ENCODE measurements at regions not wholly inside any gene's neighbourhood (a gene's known extent, or its start where the extent isn't known, plus 50 kb on each side); places are given as distances from the start of the nearest gene placed in this dataset.

DNA sequence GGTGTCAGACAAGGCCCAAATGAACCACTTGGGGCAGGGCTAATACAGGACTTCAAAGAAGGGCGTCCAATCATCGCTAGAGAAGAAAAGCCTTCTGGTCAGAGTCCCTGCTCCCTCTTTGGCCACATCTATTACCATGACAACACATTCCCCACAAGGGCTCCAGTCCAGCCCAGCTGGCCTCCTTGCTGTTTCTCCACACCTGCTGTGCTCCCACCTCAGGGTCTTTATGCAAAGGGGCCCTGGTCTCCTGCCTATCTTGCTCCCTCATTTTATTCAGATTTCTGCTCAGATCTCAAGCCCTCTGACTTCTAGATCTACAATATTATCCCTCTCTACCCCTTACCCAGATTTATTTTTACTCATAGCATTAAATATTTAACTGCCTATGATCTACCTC is 58.0 kb upstream of the KIRREL3 start:
- H3K27ac ChIP-seq (replicated peaks in 1 of 4): no peak overlapping the region
- H3K27me3 ChIP-seq: peaks cover 0 to 3% (median 0%) of the 10 kb centered on the region in 4 donors
- no peaks in the 10 kb centered on the region for H3K9me3 ChIP-seq
- H3K4me1 ChIP-seq: no peaks in the 10 kb centered on the region
- TF ChIP-seq, protein P1, sequence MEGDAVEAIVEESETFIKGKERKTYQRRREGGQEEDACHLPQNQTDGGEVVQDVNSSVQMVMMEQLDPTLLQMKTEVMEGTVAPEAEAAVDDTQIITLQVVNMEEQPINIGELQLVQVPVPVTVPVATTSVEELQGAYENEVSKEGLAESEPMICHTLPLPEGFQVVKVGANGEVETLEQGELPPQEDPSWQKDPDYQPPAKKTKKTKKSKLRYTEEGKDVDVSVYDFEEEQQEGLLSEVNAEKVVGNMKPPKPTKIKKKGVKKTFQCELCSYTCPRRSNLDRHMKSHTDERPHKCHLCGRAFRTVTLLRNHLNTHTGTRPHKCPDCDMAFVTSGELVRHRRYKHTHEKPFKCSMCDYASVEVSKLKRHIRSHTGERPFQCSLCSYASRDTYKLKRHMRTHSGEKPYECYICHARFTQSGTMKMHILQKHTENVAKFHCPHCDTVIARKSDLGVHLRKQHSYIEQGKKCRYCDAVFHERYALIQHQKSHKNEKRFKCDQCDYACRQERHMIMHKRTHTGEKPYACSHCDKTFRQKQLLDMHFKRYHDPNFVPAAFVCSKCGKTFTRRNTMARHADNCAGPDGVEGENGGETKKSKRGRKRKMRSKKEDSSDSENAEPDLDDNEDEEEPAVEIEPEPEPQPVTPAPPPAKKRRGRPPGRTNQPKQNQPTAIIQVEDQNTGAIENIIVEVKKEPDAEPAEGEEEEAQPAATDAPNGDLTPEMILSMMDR (IDR thresholded peaks at IDR 0.05): no peak
- TF ChIP-seq POLR2A (IDR thresholded peaks at IDR 0.05; ENCODE audit: low read depth) (no peak), EP300 (IDR thresholded peaks at IDR 0.05) (no peak), POLR2AphosphoS5 (IDR thresholded peaks at IDR 0.05) (no peak)
- no peak overlapping the region for H3K4me3 ChIP-seq
- 83% methylated on average over 2 of the region's 2 CpGs for WGBS
- DNase-seq (ENCODE audit: extremely low spot score): no peak
- H3K36me3 ChIP-seq: no peaks in the 10 kb centered on the region
- intact Hi-C loops (cut with DNase I): no loop called here

DNA sequence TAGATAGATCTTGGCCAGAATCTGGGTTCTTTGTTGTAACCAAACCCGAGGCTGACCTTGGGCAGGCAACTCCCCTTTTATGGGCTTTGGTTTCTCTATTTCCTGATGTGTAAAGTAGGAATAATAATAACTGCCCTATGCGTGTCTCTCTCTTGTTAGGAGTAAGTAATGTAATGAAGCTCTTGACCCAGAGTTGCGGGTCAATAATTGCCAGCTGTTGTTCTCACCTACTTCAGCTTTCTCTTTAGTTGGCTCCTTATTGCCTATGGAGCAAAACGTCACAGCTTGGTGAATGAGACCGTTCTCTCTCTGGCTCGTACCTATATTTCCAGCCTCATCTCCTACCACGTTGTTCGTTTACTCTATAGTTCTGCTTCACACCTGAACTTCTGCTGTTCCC is 56.6 kb upstream of the KIRREL3 start:
- 89% methylated on average over 8 of the region's 8 CpGs for WGBS
- Histone ChIP-seq H3K9me3 (no peaks in the 10 kb centered on the region), H3K27ac (replicated peaks in 1 of 4) (no peak overlapping the region), H3K4me1 (no peaks in the 10 kb centered on the region), H3K4me3 (no peak overlapping the region), H3K36me3 (no peaks in the 10 kb centered on the region), H3K27me3 (peaks cover 0 to 3% (median 0%) of the 10 kb centered on the region in 4 donors)
- TF ChIP-seq POLR2AphosphoS5 (IDR thresholded peaks at IDR 0.05): no peak
- no peak for TF ChIP-seq EP300 (IDR thresholded peaks at IDR 0.05)
- TF ChIP-seq, protein P1 (IDR thresholded peaks at IDR 0.05): no peak
- TF ChIP-seq POLR2A (IDR thresholded peaks at IDR 0.05; ENCODE audit: low read depth): no peak
- intact Hi-C loops (cut with DNase I): no loop called here
- DNase-seq (ENCODE audit: extremely low spot score): no peak

DNA sequence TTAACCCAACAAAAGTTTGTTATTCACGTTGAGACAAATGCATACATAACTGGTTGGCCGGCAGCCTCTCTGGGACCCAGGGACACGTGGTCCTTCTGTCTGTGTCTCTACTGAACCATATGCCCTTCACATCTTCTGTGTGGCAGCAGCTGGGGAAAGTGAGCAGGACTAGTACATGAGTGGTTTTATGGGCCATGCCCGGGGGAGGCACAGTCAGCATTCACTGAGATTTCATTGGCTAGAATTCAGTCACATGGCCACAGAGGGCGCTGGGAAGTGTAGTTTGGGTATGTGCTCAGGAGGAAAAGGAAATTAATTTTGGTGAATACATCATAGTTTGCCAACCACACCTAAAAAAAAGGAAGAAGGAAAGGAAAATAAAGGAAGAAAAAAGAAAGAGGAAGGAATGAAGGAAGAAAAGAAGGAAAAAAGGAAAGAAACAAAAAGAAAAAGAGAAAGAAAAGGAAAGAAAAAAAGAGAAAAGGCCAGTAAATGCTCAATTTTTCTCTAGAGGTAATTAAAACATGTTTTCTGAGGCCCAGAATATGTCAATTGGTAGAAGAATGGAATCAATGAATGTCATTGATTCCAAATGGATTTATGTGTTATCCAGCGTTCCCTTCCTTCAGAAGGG is 55.9 kb upstream of the KIRREL3 start:
- H3K36me3 ChIP-seq: no peaks in the 10 kb centered on the region
- TF ChIP-seq POLR2AphosphoS5 (IDR thresholded peaks at IDR 0.05) (no peak), EP300 (IDR thresholded peaks at IDR 0.05) (no peak), POLR2A (IDR thresholded peaks at IDR 0.05; ENCODE audit: low read depth) (no peak)
- TF ChIP-seq, protein P1 (IDR thresholded peaks at IDR 0.05): no peak
- peaks cover 0 to 3% (median 0%) of the 10 kb centered on the region in 4 donors for H3K27me3 ChIP-seq
- no peaks in the 10 kb centered on the region for H3K9me3 ChIP-seq
- intact Hi-C loops (cut with DNase I): no loop called here
- WGBS: 83% methylated on average over 6 of the region's 6 CpGs
- DNase-seq (ENCODE audit: extremely low spot score): no peak
- no peaks in the 10 kb centered on the region for H3K4me1 ChIP-seq
- H3K4me3 ChIP-seq: no peak overlapping the region
- no peak overlapping the region for H3K27ac ChIP-seq (replicated peaks in 1 of 4)

DNA sequence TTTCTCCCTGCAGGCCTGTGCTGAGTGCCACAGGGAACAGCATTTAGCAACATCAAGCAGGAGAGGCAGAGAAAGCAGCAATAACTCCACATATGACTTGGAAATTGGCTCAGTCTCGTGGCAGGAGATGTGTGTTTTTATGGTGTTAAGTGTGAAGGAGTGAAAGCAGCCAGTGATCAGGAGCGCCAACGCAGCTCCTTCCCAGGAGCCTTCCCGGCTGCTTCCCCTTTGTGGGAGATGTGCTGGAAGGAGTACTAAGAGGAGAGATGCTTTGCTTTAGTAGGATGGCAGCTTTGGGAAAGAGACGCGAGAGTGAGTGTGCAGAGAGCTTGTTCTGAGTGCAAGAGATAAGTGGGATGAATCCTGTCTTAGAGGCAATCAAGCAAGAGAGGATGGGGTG is 54.7 kb upstream of the KIRREL3 start:
- intact Hi-C loops (cut with DNase I): no loop called here
- no peak for TF ChIP-seq POLR2A (IDR thresholded peaks at IDR 0.05; ENCODE audit: low read depth)
- no peak for TF ChIP-seq POLR2AphosphoS5 (IDR thresholded peaks at IDR 0.05)
- TF ChIP-seq EP300 (IDR thresholded peaks at IDR 0.05): no peak
- TF ChIP-seq, protein P1 (IDR thresholded peaks at IDR 0.05): no peak
- no peaks in the 10 kb centered on the region for H3K9me3 ChIP-seq
- 60% methylated on average over 6 of the region's 6 CpGs for WGBS
- no peak for DNase-seq (ENCODE audit: extremely low spot score)
- no peaks in the 10 kb centered on the region for H3K36me3 ChIP-seq
- H3K27ac ChIP-seq (replicated peaks in 1 of 4): no peak overlapping the region
- H3K27me3 ChIP-seq: no peaks in the 10 kb centered on the region
- H3K4me1 ChIP-seq: no peaks in the 10 kb centered on the region
- no peak overlapping the region for H3K4me3 ChIP-seq

DNA sequence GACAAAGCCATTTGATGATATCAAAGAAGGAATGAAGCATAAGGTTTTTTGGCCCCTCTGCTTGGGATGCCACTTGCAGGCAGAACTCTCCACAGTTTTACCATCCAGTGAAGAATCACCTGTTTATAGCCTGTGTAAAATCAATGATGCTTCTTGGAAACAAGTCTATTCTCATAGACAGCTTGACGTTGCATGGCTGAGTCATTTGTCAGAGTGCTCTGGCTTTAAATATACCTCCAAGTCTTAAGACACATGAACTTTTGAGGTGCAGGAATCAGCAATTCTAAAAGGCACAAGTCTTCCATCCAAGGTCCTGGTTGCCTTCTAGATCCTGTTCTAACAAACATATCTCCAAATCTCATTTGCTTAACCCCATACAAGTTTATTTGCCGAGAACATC is 53.6 kb upstream of the KIRREL3 start:
- no peaks in the 10 kb centered on the region for H3K36me3 ChIP-seq
- DNase-seq (ENCODE audit: extremely low spot score): no peak
- 80% methylated on average over 2 of the region's 2 CpGs for WGBS
- H3K27ac ChIP-seq (replicated peaks in 1 of 4): no peak overlapping the region
- TF ChIP-seq POLR2AphosphoS5 (IDR thresholded peaks at IDR 0.05): no peak
- TF ChIP-seq, protein P1 (IDR thresholded peaks at IDR 0.05): no peak
- TF ChIP-seq EP300 (IDR thresholded peaks at IDR 0.05): no peak
- TF ChIP-seq POLR2A (IDR thresholded peaks at IDR 0.05; ENCODE audit: low read depth): no peak
- H3K4me3 ChIP-seq: no peak overlapping the region
- H3K9me3 ChIP-seq: no peaks in the 10 kb centered on the region
- no peaks in the 10 kb centered on the region for H3K4me1 ChIP-seq
- intact Hi-C loops (cut with DNase I): no loop called here
- no peaks in the 10 kb centered on the region for H3K27me3 ChIP-seq
